Heart right ventricle (tissue), 16 donors: ENCODE measurements at regions not wholly inside any gene's neighbourhood (a gene's known extent, or its start where the extent isn't known, plus 50 kb on each side); places are given as distances from the start of the nearest gene placed in this dataset.

Experiments
- ATAC-seq, 8 donors: fragments of 200-7000 bp; cut with Tn5 transposase; one replicate each; pipeline ENCODE4 v1.9.1; 2020; ENCODE audit warnings: mild to moderate bottlenecking in 8 of 8, moderate library complexity in 8 of 8, moderate number of reproducible peaks in 1 of 8
- DNase-seq, 2 donors: peaks; one replicate each; pipeline ENCODE4 v3.0.0-alpha.2; 2020
- H3K27ac ChIP-seq, 10 donors: fragments of 200-600 bp; sonication (generic) in 2 of 10; one replicate each; pipeline versions ENCODE4 v1.5.0 to v1.8.0; 2020 to 2022; ENCODE audit warnings: mild to moderate bottlenecking in 3 of 10
- H3K27me3 ChIP-seq, 7 donors: fragments of 200-600 bp; one replicate each; pipeline ENCODE4 v1.8.0; 2021 to 2022; ENCODE audit warnings: mild to moderate bottlenecking in 2 of 7
- H3K36me3 ChIP-seq, 9 donors: fragments of 200-600 bp; sonication (generic) in 1 of 9; one replicate each; pipeline versions ENCODE4 v1.5.0 to v1.8.0; 2020 to 2022; ENCODE audit warnings: mild to moderate bottlenecking in 2 of 9
- H3K4me1 ChIP-seq, 9 donors: fragments of 200-600 bp; sonication (generic) in 1 of 9; one replicate each; pipeline versions ENCODE4 v1.5.0 to v1.8.0; 2020 to 2022; ENCODE audit warnings: mild to moderate bottlenecking in 4 of 9
- H3K4me3 ChIP-seq, 10 donors: fragments of 200-600 bp; sonication (generic) in 2 of 10; one replicate each; pipeline versions ENCODE4 v1.5.0 to v1.8.0; 2020 to 2022; ENCODE audit warnings: mild to moderate bottlenecking in 7 of 10, moderate library complexity in 2 of 10
- H3K9me3 ChIP-seq, 11 donors: fragments of 200-600 bp in 10 of 11; sonication (generic) in 2 of 11; one replicate each; pipeline versions ENCODE4 v1.5.0 to v1.8.0; 2013 to 2022; ENCODE audit warnings: mild to moderate bottlenecking in 2 of 11, control low read depth in 1 of 11, moderate library complexity in 1 of 11
- CTCF ChIP-seq, 9 donors: fragments of 200-600 bp; sonication (generic) in 2 of 9; IDR thresholded peaks; one replicate each; pipeline versions ENCODE4 v1.5.0 to v1.8.0; 2021 to 2022; ENCODE audit warnings: antibody characterized with exemption in 9 of 9, mild to moderate bottlenecking in 5 of 9, moderate library complexity in 1 of 9
- WGBS, 2 donors: extraction: QIAGEN DNeasy Blood & Tissue Kit; methylation state at CpG; one replicate each; pipeline ENCODE4 v1.1.7; 2013; ENCODE audit warnings: inconsistent platforms in 1 of 2; 5-methylcytosine and 5-hydroxymethylcytosine counted together
- intact Hi-C, 10 donors: fragments of 100-400 bp; cut with DNase I; formaldehyde crosslinking; loops; one replicate each; pipeline versions ENCODE4 v1.11.1 to v1.14.2; 2022
- donor health status: Arrhythmogenic right ventricular cardiomyopathy.
- donor health status: ischemic (EF 13 %, LVEDD 7.1; RV severe dilation, severe dysfunction).
- donor health status: healthy with polysubstance abuse.
- donor health status: DM: no; HTN: yes; CAD: no.
- donor health status: DM: no; HTN: no; CAD: no.
- donor health status: ischemic (EF 25% LVEDD 6.9; RV normal size, moderate dysfunction).
- donor health status: ischemic (EF 25% LVEDD 5.7; RV mildly dilated, moderate dysfunction).
- donor health status: healthy.
- donor health status: DM: yes; HTN: yes; CAD: no.
- donor health status: Ischemic cardiomyopathy.
- donor health status: ischemic (EF 35%, LVEDD 5.7; RV mildly dilated, moderate dysfunction).
- donor health status: nonischemic (EF 11% LVEDD 7.7; RV severe dilation, severe dysfunction).
- donor health status: DM: yes; HTN: yes; CAD: no.
- donor health status: PGD.
- donor health status: ischemic (EF 29% LVEDD 5.4; RV normal size, mild dysfunction).
- donor health status: nonischemic (EF 23%, LVEDD 6.1; RV moderate dilation, normal function).

GRCh38 chr13:79937311-79937710 is 403.6 kb downstream of the SPRY2 start:
- WGBS, 2 donors: 79 to 87% methylated on average over 4 of the region's 4 CpGs
- H3K27me3 ChIP-seq: no peaks in the 10 kb centered on the region
- no peak for ATAC-seq
- peak overlapping the region in 7 of 10 donors; percentile 18 to 78 (median 66) for H3K27ac ChIP-seq
- intact Hi-C loops: no loop called here
- DNase-seq: no peak
- no peaks in the 10 kb centered on the region for H3K36me3 ChIP-seq
- no peaks in the 10 kb centered on the region for H3K9me3 ChIP-seq
- peaks cover 0 to 15% (median 12%) of the 10 kb centered on the region in 9 donors for H3K4me1 ChIP-seq
- TF ChIP-seq CTCF (IDR thresholded peaks at IDR 0.05): no peak
- H3K4me3 ChIP-seq: no peak overlapping the region

DNA sequence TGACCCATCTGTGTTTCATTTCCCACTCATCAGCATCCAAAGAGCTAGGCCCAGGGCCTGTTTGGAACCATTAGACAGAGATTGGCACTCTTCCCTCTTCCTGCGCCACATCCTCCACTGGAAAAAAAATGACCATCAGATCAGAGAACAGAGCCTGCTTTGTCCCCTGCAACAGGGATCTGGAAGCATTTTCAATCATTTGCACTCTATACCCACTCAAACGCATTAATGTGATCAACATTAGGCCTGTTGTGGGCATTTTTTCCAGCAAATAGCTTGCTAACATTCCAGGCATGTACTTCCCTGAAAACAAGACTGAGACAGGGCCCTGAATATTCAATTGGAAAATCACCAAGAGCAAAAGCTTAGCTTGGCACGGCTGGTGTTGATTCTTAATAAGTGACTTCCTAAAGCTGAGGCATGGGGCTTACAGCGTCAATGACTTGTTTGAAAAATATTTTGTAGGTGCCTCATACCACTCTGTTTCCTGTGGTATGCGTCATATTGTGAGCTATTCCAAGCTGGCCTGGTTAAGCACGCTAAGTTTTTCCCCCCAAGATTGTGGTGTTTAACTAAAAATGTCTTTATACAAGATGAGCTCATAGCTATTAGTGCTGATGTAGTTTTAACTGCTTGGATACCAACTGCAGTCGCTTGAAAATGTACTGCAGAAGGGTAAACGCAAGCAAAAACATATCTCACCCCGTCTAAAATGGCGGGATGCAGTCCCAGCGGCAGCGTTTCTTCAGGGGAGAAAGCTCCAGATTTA is 404.4 kb downstream of the SPRY2 start:
- 68 to 72% methylated on average over 12 of the region's 12 CpGs for WGBS, 2 donors
- H3K4me3 ChIP-seq: no peak overlapping the region
- TF ChIP-seq CTCF (IDR thresholded peaks at IDR 0.05): no peak
- H3K9me3 ChIP-seq: no peaks in the 10 kb centered on the region
- DNase-seq (peak in 1 of 2 donors; percentile 44), ATAC-seq (peak; percentile 65 to 95 (median 90))
- H3K27ac ChIP-seq: peak overlapping the region; percentile 18 to 78 (median 64)
- H3K36me3 ChIP-seq: no peaks in the 10 kb centered on the region
- H3K27me3 ChIP-seq: no peaks in the 10 kb centered on the region
- intact Hi-C loops: no loop called here
- H3K4me1 ChIP-seq: peaks cover 0 to 15% (median 12%) of the 10 kb centered on the region in 9 donors

DNA sequence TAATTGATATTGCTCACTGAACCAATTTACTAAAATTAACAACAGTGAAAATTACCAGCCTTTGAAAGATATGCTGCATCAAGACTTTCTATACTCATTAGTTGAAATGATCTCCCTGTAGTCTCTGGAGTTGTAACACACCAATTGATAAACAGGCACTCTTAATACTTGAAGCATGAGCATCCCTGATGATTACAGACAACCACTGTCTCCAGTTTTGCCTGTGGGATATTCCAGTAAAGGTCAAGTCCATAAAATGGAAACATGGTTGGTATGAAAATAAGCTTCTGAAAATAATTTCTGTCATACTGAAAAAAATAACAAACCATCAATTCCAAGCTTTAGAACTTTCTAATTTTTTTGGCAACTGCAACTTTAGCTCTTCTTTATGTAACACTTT is 405.8 kb downstream of the SPRY2 start:
- TF ChIP-seq CTCF (IDR thresholded peaks at IDR 0.05): no peak
- Histone ChIP-seq H3K9me3 (peaks cover 0 to 10% (median 5%) of the 10 kb centered on the region in 11 donors), H3K4me3 (no peak overlapping the region), H3K36me3 (no peaks in the 10 kb centered on the region), H3K27ac (peak overlapping the region in 1 of 10 donors; percentile 68), H3K27me3 (no peaks in the 10 kb centered on the region), H3K4me1 (peaks cover 0 to 15% (median 12%) of the 10 kb centered on the region in 9 donors)
- intact Hi-C loops: no loop called here
- ATAC-seq: no peak
- DNase-seq: no peak

DNA sequence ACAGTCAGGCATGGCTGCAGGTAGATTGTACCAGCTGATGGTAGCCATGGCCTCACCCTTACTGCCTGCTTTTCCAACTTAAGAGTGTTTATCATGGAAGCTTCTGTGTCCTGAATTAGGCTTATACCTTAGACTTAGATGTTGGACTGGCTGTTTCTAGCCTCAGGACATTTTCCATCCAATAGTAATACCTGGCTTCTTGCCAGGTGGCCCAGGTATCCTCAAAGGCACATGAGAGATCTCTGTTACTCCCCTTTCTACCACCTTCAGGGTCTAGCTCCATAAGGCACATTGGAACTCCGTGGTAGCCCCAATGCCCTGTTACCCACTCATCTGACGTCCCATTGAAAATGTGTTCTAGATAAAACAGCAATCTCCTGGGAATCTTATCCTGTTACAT is 407.5 kb downstream of the SPRY2 start:
- Histone ChIP-seq H3K36me3 (no peaks in the 10 kb centered on the region), H3K27me3 (no peaks in the 10 kb centered on the region), H3K27ac (no peak overlapping the region), H3K9me3 (peaks cover 0 to 11% (median 5%) of the 10 kb centered on the region in 11 donors), H3K4me3 (no peak overlapping the region), H3K4me1 (peaks cover 0 to 15% (median 12%) of the 10 kb centered on the region in 9 donors)
- DNase-seq (no peak), ATAC-seq (no peak)
- intact Hi-C loops: no loop called here
- no peak for TF ChIP-seq CTCF (IDR thresholded peaks at IDR 0.05)
- 84 to 91% methylated on average over 2 of the region's 2 CpGs for WGBS, 2 donors
